Iris pigment epithelial cell (primary cell): ENCODE measurements at regions not wholly inside any gene's neighbourhood (a gene's known extent, or its start where the extent isn't known, plus 50 kb on each side); places are given as distances from the start of the nearest gene placed in this dataset.

Source experiments
- DNase-seq: peaks from one replicate; pipeline ENCODE4 v3.0.0-alpha.2; 2011; ENCODE audit warnings: low read depth

- no peak for DNase-seq
These were observed 148.1 kb downstream of the PPARGC1A start for GRCh38 chr4:23741681-23742191.

- no peak for DNase-seq
These were observed 152.3 kb downstream of the PPARGC1A start for GRCh38 chr4:23737571-23737970.

DNA sequence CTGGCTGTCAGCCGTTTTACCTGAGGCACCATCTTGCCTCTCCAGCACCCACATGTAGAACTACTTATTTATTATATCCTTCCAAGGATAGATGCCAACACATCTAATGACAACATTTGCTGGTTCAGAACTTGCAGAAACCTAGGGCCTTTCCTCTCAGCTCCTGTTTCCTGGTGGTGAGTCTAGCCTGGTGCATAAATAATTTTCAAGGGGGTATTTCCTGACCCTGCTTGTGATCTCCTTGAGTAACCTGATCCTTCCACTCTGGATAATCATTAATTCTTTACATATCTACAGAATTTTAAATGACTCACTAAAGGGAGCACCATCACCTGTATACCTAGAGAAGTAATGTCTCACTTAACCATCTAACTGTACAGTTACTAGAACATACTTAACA lies 153.4 kb downstream of the PPARGC1A start:
- DNase-seq: no peak

- DNase-seq: no peak
These were observed 155.8 kb downstream of the PPARGC1A start for GRCh38 chr4:23734000-23734399.

GRCh38 chr4:23733476-23733875 lies 156.4 kb downstream of the PPARGC1A start:
- no peak for DNase-seq

GRCh38 chr4:23730998-23731397 lies 158.8 kb downstream of the PPARGC1A start:
- DNase-seq: no peak

GRCh38 chr4:23728971-23729370 lies 160.9 kb downstream of the PPARGC1A start:
- no peak for DNase-seq

GRCh38 chr4:23728393-23728792 lies 161.5 kb downstream of the PPARGC1A start:
- peak; percentile 62 for DNase-seq

- DNase-seq: no peak
These were observed 169.3 kb downstream of the PPARGC1A start for GRCh38 chr4:23720556-23720955.

DNA sequence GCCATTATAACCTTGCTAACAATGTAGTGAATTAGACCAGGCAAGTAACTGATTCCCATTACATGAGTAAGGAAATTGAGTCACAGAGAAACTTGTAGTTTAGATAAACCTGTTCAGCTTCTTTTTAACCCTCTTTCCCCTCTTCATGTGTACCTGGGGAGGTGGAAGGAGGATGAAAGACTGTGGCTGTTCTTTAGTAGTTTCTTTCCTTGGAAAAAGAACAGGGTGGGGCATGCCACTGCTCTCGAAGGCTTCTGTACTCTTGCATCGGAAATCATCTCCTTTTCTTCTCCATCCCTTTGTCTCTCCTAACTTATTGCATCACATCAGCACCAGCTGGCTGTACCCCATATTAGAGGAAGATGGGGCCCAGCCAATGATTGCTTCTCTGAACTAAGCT lies 171.4 kb downstream of the PPARGC1A start:
- DNase-seq: no peak

- DNase-seq: peak; percentile 31
These were observed 172.2 kb downstream of the PPARGC1A start for GRCh38 chr4:23717528-23718248.

- no peak for DNase-seq
These were observed 179.5 kb downstream of the PPARGC1A start for GRCh38 chr4:23710298-23710697.

GRCh38 chr4:23707652-23708026 lies 182.2 kb downstream of the PPARGC1A start:
- DNase-seq: no peak

DNA sequence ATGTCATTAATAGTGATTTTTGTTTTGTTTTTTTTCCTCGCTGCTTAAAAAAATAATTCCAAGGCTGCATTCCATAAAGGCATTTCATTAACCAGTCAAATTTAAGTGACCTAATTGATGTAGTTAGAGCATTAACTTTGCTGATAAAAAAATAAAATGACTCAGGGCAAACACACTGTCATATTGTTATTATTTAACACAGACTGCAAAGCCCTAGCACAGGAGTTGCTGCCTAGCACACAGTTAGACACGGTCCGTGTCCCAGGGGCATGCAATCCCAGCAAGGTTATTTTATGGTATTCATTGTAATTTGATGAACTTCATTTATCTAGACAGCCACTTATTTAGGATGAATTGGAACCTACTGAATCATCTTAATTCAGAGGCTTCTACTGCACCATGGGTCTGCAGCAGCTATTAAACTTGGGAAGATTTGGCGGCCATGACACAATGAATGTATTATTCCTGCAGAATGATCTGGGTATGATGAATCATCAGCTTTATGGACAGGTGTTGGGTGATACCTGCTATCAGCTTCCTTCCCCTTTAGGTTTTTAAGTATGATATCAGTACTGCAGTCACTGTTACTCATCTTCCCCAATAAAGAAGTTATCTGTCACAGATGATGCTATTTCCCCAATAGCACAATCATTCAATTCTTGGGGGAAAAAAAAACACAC lies 182.7 kb downstream of the PPARGC1A start:
- DNase-seq: no peak

DNA sequence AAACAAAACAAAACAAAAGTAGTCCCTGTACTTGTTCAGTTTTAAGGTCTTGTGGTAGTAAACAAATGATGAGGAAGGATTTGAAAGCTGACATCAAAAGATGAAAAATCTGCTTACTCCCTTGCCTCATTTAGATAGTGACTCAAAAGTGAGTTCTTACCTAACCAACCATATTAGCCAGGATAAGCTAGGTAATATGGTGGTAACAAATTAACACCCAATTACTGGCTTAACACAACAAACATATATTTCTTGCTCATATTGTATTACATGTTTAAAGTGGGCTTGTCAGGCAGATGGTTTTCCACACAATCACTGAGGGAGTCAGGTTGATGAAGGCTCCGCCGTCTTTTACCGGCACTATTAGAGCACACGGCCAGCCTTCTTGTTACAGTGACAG lies 189.7 kb downstream of the PPARGC1A start:
- DNase-seq: no peak

- DNase-seq: no peak
These were observed 192.1 kb downstream of the PPARGC1A start for GRCh38 chr4:23697722-23698121.

- DNase-seq: no peak
These were observed 192.8 kb downstream of the PPARGC1A start for GRCh38 chr4:23697001-23697528.

GRCh38 chr4:23686169-23686897 lies 203.5 kb downstream of the PPARGC1A start:
- no peak for DNase-seq

DNA sequence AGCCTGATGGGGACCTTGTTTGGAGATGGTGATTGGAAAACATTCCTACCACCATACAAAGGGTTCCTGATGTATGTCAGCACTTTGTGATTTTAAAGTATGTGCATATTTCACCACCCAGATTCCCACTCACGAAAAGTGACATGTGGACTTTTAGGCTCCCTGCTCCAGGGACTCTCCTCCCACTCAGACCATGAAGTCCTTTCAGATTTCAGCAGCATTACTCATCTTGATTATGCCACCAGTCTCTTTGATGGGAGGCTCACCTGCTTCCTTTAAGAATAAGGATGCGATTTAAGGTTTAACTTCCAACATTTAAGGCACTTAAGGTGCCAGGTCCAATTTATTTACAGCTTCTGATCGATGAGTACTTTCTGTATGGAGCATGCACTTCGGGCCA lies 204.4 kb downstream of the PPARGC1A start:
- DNase-seq: no peak

DNA sequence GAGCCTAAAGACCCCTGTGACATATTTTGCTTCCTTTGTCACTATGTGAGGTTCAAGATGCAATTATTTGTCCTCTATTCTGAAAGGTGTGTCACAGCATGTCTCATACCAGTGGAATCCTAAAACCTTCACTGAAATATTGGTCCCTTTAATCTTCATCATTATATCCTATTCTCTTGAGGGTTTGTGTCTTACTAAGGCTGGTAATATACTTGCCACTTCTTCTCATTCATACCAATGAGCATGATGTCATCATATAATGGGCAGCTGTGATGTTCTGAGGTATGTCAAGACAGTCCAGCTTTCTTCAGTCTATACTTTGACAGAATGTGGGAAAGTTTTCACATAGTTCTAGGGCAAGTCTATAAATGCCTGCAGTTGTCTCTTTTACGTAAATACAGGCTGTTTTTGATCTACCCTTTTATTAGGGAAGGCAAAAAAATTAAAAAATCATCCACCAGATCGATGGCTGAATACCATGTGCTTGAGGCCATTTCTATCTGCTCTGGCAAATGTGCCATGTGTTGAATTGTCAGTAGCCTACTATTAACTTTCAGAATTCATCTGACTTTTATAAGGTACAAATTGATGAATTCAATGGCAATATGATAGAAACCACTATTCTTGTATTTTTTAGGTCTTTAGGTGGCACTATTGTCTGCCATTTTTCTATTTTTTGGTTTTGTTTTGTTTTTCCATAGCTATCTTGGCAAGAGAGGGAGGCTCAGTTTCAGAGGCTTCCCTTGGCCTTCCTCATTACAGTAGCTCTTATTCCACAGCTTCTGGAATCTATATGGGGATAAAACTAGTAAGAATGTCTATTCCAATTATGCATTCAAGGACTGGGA lies 209.0 kb downstream of the PPARGC1A start:
- no peak for DNase-seq

GRCh38 chr4:23674694-23675093 lies 215.2 kb downstream of the PPARGC1A start:
- DNase-seq: no peak

DNA sequence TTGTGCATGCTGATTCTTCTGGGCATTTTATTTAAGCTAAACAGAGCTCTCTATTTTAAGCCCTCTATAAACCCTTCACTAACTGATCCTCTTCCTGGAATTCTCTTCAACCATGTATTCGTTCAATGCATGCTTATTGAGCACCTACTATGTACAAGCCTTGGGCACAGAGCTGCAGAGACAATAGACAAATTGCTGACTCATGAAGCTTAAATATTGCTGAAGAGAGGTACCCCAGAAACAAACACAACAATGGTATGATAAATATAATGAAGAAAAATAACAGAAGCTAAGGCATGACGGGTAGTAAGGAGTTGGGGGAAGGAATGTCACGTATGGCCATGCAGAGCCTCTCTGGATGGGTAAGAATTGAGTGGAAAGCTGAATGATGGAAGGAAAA lies 222.2 kb downstream of the PPARGC1A start:
- no peak for DNase-seq
